IPS-NIHi11 (cell line): ENCODE measurements at regions not wholly inside any gene's neighbourhood (a gene's known extent, or its start where the extent isn't known, plus 50 kb on each side); places are given as distances from the start of the nearest gene placed in this dataset.

ENCODE experiments used
- DNase-seq: peaks from one replicate; pipeline ENCODE4 v3.0.0; 2012; ENCODE audit warnings: mixed read lengths, low spot score

DNA sequence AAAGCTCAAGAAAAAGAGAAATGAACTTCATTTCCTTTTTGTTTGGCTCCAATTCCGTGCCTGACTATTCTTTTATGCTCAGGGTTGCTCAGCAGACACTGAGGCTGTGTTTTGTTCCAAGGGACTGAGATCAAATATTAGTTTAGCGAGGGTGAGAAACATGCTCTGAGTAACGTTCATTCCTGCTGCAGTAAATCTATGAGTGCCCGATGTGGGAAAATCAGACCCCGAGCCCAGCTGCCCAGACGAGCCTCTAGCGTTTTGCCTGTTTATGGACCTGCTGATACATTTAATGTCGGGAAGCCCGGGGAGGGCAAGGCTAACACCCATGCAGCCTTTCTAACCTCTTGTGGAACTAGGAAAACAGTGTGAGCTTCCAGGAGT, 119.2 kb downstream of the VAPA start:
- DNase-seq = no peak

- DNase-seq = peak; percentile 24
These were observed 121.6 kb downstream of the VAPA start for GRCh38 chr18:10035281-10035991.

GRCh38 chr18:10036479-10036878, 122.7 kb downstream of the VAPA start:
- DNase-seq = no peak

GRCh38 chr18:10037181-10037580, 123.4 kb downstream of the VAPA start:
- no peak for DNase-seq

DNA sequence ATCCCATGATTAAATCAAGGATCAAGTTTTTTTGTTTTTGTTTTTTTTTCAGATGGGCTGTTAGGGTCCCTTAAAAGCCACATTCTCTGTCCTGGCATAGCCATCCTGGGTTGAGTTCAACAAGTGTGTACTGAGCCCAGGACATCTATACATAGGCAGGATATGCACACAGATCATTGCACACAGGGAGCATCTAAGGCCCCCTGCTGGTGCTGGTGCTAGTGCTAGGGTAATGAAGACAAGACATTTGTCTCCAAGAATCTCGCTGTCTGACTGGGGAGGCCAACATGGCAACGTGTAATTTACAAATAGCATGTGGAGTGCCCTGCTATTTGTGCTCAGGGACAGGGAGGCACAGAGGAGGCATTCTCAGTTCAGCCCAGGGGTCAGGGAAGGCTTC, 124.5 kb downstream of the VAPA start:
- no peak for DNase-seq

DNA sequence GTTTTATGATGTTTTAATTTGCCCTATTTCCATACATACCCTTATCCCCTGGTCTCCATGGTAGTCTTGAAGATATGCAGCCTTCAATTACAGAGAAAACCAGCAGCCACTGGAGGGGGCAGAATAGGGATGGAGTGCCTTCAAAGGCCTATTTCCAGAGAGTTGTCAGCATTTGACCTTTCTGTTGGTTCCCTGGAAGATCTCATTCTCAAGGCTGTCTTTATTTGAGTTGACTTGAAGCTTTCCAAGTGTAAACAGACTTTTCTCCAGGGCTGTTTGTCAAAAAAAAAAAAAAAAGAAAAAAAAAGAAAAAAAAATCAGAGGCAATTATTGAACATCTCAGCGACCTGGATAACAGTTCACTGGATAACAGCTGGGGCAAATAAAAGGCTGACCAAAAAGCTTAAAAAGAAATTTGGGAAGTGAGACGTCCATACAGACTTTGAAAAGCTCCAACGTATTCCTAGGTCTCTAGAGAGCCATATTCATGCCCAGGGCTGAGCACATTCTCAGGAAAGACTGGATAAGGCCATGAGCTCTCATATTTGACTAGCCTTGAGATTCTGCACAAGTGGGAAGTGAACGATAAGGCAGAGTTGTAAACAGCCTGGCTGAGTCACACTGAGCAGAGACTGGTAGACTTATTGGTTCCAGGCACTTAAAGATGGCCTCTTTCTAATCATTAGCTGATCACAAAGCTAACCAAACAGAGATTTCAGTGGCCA, 126.6 kb downstream of the VAPA start:
- no peak for DNase-seq

DNA sequence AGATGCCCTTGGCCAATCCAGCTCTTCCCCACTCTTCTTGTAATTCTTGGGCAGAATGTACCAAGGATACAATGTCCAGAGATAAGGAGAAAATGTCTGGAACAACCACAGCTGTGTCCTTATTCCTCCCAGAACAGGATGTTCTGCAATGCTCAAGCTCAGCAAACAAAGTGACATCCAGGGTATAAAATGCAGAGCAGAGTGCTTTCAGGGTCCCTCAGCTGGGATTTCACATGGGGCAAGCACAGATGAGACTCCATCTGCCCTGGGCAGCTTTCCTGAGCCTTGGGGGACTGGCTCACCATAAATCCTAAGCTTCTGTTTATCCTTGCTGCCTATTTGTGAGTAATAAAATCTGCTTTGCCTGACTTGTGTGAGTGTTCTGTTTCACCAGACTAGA, 127.4 kb downstream of the VAPA start:
- no peak for DNase-seq

DNA sequence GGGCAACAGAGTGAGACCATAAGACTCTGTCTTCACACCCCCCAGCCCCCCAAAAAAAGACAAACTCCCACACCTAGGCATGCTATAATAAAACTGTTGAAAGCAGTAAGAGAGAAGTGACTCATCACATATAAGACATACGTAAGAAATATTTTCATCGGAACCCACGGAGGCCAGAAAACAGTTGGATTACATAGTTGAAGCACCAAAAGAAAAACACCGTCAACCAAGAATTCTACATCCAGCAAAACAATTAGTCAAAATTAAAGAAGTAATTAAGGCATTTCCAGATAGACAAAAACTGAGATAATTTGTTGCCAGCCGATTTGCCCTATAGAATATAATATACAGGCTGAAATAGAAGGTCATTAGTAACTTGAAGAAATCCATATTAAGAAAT, 128.7 kb downstream of the VAPA start:
- no peak for DNase-seq

- DNase-seq = peak; percentile 46
These were observed 130.2 kb downstream of the VAPA start for GRCh38 chr18:10044054-10044453.

DNA sequence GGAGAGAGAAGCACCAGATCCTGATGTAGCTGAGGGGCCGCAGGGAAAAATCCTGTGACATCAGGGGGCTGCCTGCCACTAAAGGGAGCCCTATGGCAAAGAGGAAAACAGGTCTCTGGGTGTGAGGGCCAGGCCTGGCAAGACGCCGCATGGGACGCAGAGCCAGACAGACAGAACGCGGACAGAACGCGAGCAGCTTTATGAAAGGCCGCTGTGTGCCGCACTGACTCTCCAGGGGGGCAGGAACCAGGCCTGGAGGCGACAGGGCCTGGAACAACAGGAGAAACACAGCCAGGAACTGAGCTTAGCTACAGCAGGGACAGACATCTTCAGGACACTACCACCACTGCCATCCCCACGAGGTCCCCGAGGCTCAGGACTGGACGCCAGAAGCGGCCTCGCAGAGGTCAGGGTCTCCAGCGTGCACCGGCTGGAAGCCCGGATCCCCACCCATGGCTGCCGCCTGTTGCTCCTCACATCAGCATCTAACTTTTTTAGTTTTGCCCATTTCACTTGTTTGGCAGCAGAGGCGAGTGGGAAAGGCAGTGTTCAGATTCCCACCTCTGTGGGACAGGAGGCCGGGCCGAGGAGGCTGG, 131.6 kb downstream of the VAPA start:
- no peak for DNase-seq

DNA sequence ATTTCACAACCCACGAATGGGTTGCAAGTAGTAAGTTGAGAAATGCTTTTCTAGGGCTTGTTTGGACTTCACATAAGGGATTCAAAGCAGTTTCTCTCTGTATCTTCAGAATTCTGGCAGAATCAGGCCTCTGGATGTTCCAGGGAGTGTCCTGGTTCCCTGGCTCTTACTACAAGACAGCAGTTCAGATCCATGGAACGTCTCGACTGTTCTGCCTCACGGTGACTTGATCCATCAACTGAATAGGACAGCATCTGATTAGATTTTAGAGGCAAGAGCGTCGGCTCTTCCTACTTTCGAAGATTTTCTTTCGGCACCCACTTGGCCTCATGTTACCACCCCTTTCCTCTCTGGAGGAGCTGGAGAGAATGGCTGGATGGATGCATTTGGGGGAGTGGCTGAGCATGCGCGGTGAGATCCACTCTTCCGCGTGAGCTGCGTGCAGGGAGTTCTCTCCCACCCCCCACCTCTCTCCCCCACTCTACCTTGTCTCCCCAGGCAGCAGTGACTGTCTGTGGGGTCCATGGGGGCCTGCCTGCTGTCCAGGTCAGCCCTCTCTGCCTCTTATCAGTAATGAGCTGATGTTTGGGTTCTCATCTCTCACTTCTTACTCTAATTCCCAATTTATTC, 132.5 kb downstream of the VAPA start:
- no peak for DNase-seq

DNA sequence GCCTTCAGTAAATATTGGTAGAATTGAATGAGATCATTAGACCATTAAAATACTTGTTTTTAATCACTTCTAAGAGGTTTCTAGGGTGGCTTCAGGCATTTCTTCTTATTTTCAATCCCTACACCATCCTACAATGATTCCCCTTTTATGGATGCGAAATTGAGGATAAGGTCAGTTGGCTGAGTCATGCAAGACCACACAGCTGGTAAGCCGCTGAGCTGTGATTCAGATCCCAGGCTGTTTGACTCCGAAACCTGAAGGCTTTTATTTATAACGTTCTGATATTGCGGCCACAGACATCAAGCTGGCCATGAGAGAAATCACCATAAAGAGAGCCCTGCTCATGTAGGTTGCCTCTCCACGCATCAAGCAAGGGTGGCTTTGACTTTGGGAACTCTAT, 133.4 kb downstream of the VAPA start:
- DNase-seq = no peak

- DNase-seq = no peak
These were observed 135.9 kb downstream of the VAPA start for GRCh38 chr18:10049747-10050146.

- no peak for DNase-seq
These were observed 137.1 kb downstream of the VAPA start for GRCh38 chr18:10050956-10051355.

DNA sequence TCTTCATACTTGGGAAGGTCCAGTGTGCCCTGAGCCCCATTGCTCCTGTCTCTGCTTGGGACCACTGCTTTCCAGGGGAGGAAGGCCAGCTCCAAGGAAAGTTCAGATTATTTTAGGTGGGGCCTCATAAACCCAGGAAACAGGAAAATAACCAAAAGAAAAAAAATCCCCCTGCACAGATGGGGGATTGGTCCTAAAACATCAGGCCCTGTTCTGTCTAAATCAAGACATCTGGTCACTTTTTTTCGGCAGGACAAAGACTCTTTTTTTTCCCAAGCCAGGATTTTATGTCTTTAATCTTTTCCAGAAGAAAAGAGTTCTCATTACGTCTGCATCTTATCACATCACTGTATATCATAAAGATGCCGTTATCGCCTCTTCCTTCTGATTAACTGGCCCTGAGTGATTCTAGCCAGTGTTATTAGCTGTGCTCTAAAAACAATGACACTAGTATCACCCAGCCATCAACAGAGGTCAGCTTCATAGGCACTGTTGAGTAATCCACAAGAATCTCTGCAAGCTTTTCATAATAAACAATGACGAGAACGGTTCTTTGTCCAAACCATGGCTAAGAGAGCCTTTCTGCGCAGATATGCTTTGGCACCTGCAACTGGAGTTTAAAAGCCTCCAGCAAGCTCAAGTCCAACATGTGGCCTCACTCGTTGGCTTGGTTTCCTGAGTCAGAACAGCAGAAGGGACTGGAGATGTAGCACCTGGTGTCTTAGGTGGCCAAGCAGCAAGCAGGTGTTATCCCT, 138.2 kb downstream of the VAPA start:
- DNase-seq = no peak

DNA sequence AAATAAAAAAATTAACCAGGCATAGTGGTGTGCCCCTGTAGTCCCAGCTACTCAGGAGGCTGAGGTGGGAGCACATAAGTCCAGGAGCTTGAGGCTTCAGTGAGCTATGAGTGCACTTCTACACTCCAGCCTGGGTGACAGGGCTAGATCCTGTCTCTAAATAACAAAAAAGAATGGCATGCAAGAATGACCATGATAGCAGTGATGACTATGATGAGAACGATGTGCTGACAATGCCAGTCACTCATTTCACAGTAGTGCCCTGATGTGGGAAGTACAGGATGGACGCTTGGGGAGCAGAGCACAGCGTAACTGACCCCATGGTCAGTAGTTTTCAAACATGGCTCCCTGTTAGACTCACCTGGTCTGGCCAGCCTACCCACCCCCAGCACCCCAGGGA, 139.1 kb downstream of the VAPA start:
- no peak for DNase-seq

DNA sequence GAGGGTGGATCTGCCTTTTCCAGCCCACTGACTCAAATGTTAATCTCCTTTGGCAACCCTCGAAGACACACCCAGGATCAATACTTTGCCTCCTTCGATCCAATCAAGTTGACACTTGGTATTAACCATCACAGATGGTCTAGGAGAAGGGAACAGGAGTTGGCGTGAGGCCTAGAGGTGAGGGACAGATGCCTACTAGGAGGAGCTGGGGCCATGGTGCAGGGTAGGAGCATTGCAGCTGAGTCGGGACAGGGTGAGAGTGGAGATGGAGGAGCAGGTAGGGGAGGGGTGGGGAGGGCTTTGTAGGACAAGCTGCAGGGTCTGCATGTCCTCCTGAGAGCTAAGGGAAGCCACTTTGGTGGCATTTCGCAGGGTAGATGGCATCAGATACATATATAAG, 140.0 kb downstream of the VAPA start:
- DNase-seq = no peak

DNA sequence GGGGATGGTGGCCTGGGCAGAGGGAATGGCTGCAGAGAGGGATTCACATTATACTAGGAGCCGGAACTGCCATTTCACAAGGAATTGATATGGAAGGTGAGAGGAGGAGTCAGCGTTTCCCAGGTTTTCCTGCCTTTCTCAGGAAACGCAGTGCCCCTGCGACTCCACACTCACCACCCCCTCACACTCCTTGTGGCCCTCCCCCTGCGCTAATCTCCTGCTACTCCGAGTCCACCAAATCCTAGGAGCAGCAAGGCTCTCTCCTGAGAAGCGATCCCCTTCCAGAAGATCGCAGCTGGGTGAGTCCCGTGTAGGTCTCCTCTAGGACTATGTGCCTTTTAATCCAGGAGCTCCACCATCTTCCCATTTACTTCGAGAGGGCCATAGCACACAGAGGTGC, 140.6 kb downstream of the VAPA start:
- DNase-seq = no peak

DNA sequence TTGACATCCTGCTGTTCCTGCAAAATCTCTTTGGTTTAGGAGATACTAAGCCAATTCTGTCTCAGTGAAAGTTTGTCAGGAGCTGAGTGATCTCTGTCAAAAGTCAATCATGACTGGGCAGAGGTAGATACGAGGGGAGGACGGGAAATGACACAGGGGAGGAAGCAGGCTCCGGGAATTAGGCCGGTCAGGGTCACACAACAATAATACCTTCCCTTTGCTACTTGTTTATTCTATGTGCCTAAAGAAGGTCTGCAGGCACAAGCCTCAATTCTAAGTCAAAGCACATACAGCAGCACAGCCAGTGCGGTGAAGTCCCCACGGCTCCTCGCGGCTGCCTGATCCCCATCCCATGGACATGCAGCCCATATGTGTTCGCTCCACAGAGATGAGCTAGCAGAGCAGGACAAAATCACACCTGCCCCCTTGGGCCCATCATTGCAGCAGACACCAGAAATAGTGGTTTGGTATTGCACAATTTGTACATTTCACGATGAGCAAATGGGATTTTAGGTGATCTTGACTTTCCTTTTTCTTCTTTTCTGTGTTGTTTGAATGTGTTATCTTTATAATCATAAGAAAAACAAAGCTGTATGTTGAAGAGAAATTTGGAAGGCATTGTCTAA, 141.4 kb downstream of the VAPA start:
- DNase-seq = no peak

DNA sequence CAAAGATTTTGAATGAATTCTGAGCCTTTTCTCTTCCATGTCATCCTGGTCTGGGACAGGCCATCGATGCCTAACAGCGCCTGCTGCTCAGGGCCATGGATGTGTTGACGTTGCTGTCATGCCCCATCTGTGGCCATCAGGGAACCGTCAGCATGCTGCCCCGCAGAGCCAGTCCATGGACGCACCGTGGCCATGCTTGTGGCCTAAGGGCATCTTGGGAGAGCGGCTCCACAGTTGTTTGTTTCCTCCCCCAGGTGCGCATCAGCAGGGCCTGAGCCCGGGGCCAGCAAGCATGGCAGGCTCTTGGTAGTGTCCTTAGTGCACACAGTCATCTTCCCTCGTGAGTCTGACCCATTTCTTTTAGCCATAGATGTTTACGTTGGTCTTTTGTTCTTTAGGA, 142.7 kb downstream of the VAPA start:
- DNase-seq = no peak

- DNase-seq = no peak
These were observed 143.6 kb downstream of the VAPA start for GRCh38 chr18:10057401-10057893.
